ENCODE measurements at regions not wholly inside any gene's neighbourhood (a gene's known extent, or its start where the extent isn't known, plus 50 kb on each side); places are given as distances from the start of the nearest gene placed in this dataset.

- Histone ChIP-seq H3K36me3 (no peaks in the 10 kb centered on the region), H3K27ac (peak overlapping the region in 5 of 10 donors; percentile 27 to 59 (median 53)), H3K27me3 (no peaks in the 10 kb centered on the region), H3K4me1 (no peaks in the 10 kb centered on the region), H3K9me3 (peaks cover 0 to 6% (median 0%) of the 10 kb centered on the region in 11 donors), H3K4me3 (no peak overlapping the region)
- no peak for TF ChIP-seq CTCF (IDR thresholded peaks at IDR 0.05)
- intact Hi-C loops (cut with DNase I) = no loop called here
- 8 to 13% methylated on average over 2 of the region's 2 CpGs for WGBS, 2 donors
- DNase-seq = no peak
- no peak for ATAC-seq
Observed at GRCh38 chr21:20258542-20258941, 739.7 kb upstream of the NCAM2 start.

GRCh38 chr21:20259031-20259867 is 739.0 kb upstream of the NCAM2 start:
- 59 to 62% methylated on average over 7 of the region's 7 CpGs for WGBS, 2 donors
- H3K9me3 ChIP-seq = peaks cover 0 to 6% (median 0%) of the 10 kb centered on the region in 11 donors
- H3K36me3 ChIP-seq = no peaks in the 10 kb centered on the region
- no peaks in the 10 kb centered on the region for H3K4me1 ChIP-seq
- DNase-seq (no peak), ATAC-seq (peak in 6 of 8 donors; percentile 52 to 82 (median 76))
- peak overlapping the region in 5 of 10 donors; percentile 23 to 59 (median 45) for H3K27ac ChIP-seq
- H3K27me3 ChIP-seq = no peaks in the 10 kb centered on the region
- no peak overlapping the region for H3K4me3 ChIP-seq
- intact Hi-C loops (cut with DNase I) = no loop called here
- TF ChIP-seq CTCF (IDR thresholded peaks at IDR 0.05) = no peak

- H3K36me3 ChIP-seq = no peaks in the 10 kb centered on the region
- no peak overlapping the region for H3K4me3 ChIP-seq
- TF ChIP-seq CTCF (IDR thresholded peaks at IDR 0.05) = no peak
- ATAC-seq = peak in 1 of 8 donors; percentile 39
- intact Hi-C loops (cut with DNase I) = no loop called here
- H3K27ac ChIP-seq = peak overlapping the region in 3 of 10 donors; percentile 41 to 57 (median 45)
- no peak for DNase-seq
- H3K4me1 ChIP-seq = no peaks in the 10 kb centered on the region
- WGBS, 2 donors = 46 to 73% methylated on average over 1 of the region's 1 CpG
- peaks cover 0 to 6% (median 0%) of the 10 kb centered on the region in 11 donors for H3K9me3 ChIP-seq
- H3K27me3 ChIP-seq = no peaks in the 10 kb centered on the region
Observed at GRCh38 chr21:20260124-20260523, 738.1 kb upstream of the NCAM2 start.

- no peaks in the 10 kb centered on the region for H3K36me3 ChIP-seq
- peaks cover 0 to 6% (median 0%) of the 10 kb centered on the region in 11 donors for H3K9me3 ChIP-seq
- TF ChIP-seq CTCF (IDR thresholded peaks at IDR 0.05) = no peak
- no peaks in the 10 kb centered on the region for H3K27me3 ChIP-seq
- no peak for DNase-seq
- WGBS, 2 donors = 62 to 79% methylated on average over 5 of the region's 5 CpGs
- intact Hi-C loops (cut with DNase I) = no loop called here
- H3K27ac ChIP-seq = no peak overlapping the region
- H3K4me1 ChIP-seq = no peaks in the 10 kb centered on the region
- no peak overlapping the region for H3K4me3 ChIP-seq
- no peak for ATAC-seq
Observed at GRCh38 chr21:20261364-20261763, 736.8 kb upstream of the NCAM2 start.
